ENCODE measurements at regions not wholly inside any gene's neighbourhood (a gene's known extent, or its start where the extent isn't known, plus 50 kb on each side); places are given as distances from the start of the nearest gene placed in this dataset.

- TF ChIP-seq CTCF (IDR thresholded peaks at IDR 0.05 in 2 of 3, conservative IDR thresholded peaks at IDR 0.05 in 1 of 3; ENCODE audit: borderline replicate concordance in 1 of 3, insufficient read depth in 1 of 3, low read depth in 2 of 3, low read length in 2 of 3) (no peak), TCF7L2 (IDR thresholded peaks at IDR 0.05; ENCODE audit: borderline replicate concordance, extremely low read depth, insufficient read depth, insufficient read length) (no peak), ZNF274 (IDR thresholded peaks at IDR 0.05; ENCODE audit: low read depth, low read length) (no peak), POLR2A (IDR thresholded peaks at IDR 0.05; ENCODE audit: borderline replicate concordance, extremely low read depth, insufficient read depth, insufficient read length) (no peak), FOSL1 (IDR thresholded peaks at IDR 0.05; ENCODE audit: low read depth) (no peak), RAD21 (IDR thresholded peaks at IDR 0.05; ENCODE audit: low read depth) (no peak)
- TF ChIP-seq, protein P1, sequence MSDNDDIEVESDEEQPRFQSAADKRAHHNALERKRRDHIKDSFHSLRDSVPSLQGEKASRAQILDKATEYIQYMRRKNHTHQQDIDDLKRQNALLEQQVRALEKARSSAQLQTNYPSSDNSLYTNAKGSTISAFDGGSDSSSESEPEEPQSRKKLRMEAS (IDR thresholded peaks at IDR 0.05), result no peak
- TF ChIP-seq, protein P2, sequence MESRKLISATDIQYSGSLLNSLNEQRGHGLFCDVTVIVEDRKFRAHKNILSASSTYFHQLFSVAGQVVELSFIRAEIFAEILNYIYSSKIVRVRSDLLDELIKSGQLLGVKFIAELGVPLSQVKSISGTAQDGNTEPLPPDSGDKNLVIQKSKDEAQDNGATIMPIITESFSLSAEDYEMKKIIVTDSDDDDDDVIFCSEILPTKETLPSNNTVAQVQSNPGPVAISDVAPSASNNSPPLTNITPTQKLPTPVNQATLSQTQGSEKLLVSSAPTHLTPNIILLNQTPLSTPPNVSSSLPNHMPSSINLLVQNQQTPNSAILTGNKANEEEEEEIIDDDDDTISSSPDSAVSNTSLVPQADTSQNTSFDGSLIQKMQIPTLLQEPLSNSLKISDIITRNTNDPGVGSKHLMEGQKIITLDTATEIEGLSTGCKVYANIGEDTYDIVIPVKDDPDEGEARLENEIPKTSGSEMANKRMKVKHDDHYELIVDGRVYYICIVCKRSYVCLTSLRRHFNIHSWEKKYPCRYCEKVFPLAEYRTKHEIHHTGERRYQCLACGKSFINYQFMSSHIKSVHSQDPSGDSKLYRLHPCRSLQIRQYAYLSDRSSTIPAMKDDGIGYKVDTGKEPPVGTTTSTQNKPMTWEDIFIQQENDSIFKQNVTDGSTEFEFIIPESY (IDR thresholded peaks at IDR 0.05; ENCODE audit: extremely low read depth, insufficient replicate concordance, low read length), result no peak
Observed at GRCh38 chr3:22819209-22819608, 383.9 kb upstream of the UBE2E2 start.
